ENCODE measurements at regions not wholly inside any gene's neighbourhood (a gene's known extent, or its start where the extent isn't known, plus 50 kb on each side); places are given as distances from the start of the nearest gene placed in this dataset.

DNA sequence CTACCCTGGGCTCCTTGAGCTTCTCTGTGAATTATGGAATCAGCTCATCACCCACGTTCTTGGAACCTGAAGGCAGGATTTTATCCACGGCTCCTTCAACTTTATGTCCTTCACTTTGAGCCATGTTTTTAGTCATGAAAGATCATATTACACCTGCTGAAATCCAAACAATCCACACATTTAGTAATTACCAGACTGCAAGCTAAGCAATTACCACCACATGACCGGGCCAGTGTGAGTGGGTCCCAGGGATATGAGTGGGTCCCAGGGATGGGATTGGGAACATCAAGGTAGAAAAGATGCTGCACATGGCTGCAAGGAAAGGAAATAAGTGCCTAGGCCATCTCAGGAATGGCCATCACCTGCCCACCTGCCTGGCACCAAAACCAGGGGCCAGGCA lies 140.3 kb upstream of the IQSEC1 start:
- TF ChIP-seq, protein P1, sequence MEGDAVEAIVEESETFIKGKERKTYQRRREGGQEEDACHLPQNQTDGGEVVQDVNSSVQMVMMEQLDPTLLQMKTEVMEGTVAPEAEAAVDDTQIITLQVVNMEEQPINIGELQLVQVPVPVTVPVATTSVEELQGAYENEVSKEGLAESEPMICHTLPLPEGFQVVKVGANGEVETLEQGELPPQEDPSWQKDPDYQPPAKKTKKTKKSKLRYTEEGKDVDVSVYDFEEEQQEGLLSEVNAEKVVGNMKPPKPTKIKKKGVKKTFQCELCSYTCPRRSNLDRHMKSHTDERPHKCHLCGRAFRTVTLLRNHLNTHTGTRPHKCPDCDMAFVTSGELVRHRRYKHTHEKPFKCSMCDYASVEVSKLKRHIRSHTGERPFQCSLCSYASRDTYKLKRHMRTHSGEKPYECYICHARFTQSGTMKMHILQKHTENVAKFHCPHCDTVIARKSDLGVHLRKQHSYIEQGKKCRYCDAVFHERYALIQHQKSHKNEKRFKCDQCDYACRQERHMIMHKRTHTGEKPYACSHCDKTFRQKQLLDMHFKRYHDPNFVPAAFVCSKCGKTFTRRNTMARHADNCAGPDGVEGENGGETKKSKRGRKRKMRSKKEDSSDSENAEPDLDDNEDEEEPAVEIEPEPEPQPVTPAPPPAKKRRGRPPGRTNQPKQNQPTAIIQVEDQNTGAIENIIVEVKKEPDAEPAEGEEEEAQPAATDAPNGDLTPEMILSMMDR (IDR thresholded peaks at IDR 0.05; ENCODE audit: low read depth, low read length, poor library complexity, severe bottlenecking), result no peak
- no peak for TF ChIP-seq EZH2phosphoT487 (IDR thresholded peaks at IDR 0.05; ENCODE audit: borderline replicate concordance, low read length)
